ENCODE measurements at regions not wholly inside any gene's neighbourhood (a gene's known extent, or its start where the extent isn't known, plus 50 kb on each side); places are given as distances from the start of the nearest gene placed in this dataset.

- no peak for TF ChIP-seq ZNF367 (CRISPR knock-in tag; IDR thresholded peaks at IDR 0.05; ENCODE audit: borderline replicate concordance)
- no peak for TF ChIP-seq RNF219 (CRISPR knock-in tag; IDR thresholded peaks at IDR 0.05)
- no peak for TF ChIP-seq SP1 (IDR thresholded peaks at IDR 0.05)
- TF ChIP-seq SP1 (CRISPR knock-in tag; IDR thresholded peaks at IDR 0.05), result no peak
- no peak for TF ChIP-seq ZSCAN30 (CRISPR knock-in tag; IDR thresholded peaks at IDR 0.05)
- no peak for TF ChIP-seq PITX1 (CRISPR knock-in tag; IDR thresholded peaks at IDR 0.05)
- no peak for TF ChIP-seq IRF9 (CRISPR knock-in tag; IDR thresholded peaks at IDR 0.05; ENCODE audit: borderline replicate concordance)
- no peak for TF ChIP-seq ZNF3 (CRISPR knock-in tag; IDR thresholded peaks at IDR 0.05)
- TF ChIP-seq SUZ12 (IDR thresholded peaks at IDR 0.05; ENCODE audit: low read depth, low read length), result no peak
- TF ChIP-seq TRIM22 (IDR thresholded peaks at IDR 0.05), result no peak
- no peak for TF ChIP-seq ZNF432 (CRISPR knock-in tag; IDR thresholded peaks at IDR 0.05; ENCODE audit: borderline replicate concordance)
- no peak for TF ChIP-seq CBX5 (CRISPR knock-in tag; IDR thresholded peaks at IDR 0.05; ENCODE audit: borderline replicate concordance)
- TF ChIP-seq YEATS2 (CRISPR knock-in tag; IDR thresholded peaks at IDR 0.05; ENCODE audit: borderline replicate concordance), result no peak
- TF ChIP-seq ZMAT5 (CRISPR knock-in tag; IDR thresholded peaks at IDR 0.05; ENCODE audit: borderline replicate concordance, low read depth), result no peak
- no peak for TF ChIP-seq NPAS2 (CRISPR knock-in tag; IDR thresholded peaks at IDR 0.05; ENCODE audit: borderline replicate concordance)
- TF ChIP-seq SALL1 (CRISPR knock-in tag; IDR thresholded peaks at IDR 0.05), result 0 out of 2 replicates have a peak, but pooled peaks have one; percentile 19
- TF ChIP-seq HNF4A (CRISPR knock-in tag; IDR thresholded peaks at IDR 0.05), result peak; percentile 43; the same call in 1 of the 2 replicates
- no peak for TF ChIP-seq IKZF5 (CRISPR knock-in tag; IDR thresholded peaks at IDR 0.05)
- TF ChIP-seq ZNF451 (CRISPR knock-in tag; IDR thresholded peaks at IDR 0.05), result no peak
- TF ChIP-seq ZNF205 (CRISPR knock-in tag; IDR thresholded peaks at IDR 0.05), result no peak
- TF ChIP-seq NR2F2 (IDR thresholded peaks at IDR 0.05; ENCODE audit: borderline replicate concordance, low read depth), result 0 out of 2 replicates have a peak, but pooled peaks have one; percentile 31
- no peak for TF ChIP-seq ZNF878 (CRISPR knock-in tag; IDR thresholded peaks at IDR 0.05)
- no peak for TF ChIP-seq ZNF207 (IDR thresholded peaks at IDR 0.05; ENCODE audit: borderline replicate concordance)
- TF ChIP-seq MED8 (CRISPR knock-in tag; IDR thresholded peaks at IDR 0.05; ENCODE audit: insufficient replicate concordance), result no peak
- no peak for TF ChIP-seq FOSL2 (CRISPR knock-in tag; IDR thresholded peaks at IDR 0.05)
- no peak for TF ChIP-seq POLR2AphosphoS5 (IDR thresholded peaks at IDR 0.05; ENCODE audit: low read depth, low read length)
- no peak for TF ChIP-seq SMARCE1 (IDR thresholded peaks at IDR 0.05; ENCODE audit: borderline replicate concordance)
- TF ChIP-seq ZNF674 (CRISPR knock-in tag; IDR thresholded peaks at IDR 0.05; ENCODE audit: low read depth), result no peak
- no peak for TF ChIP-seq ZNF441 (CRISPR knock-in tag; IDR thresholded peaks at IDR 0.05; ENCODE audit: borderline replicate concordance)
These were observed 110.7 kb downstream of the GNL3L start (continued) for GRCh38 chrX:54640736-54641135.
